SKM-1 (cell line): ENCODE measurements at regions not wholly inside any gene's neighbourhood (a gene's known extent, or its start where the extent isn't known, plus 50 kb on each side); places are given as distances from the start of the nearest gene placed in this dataset.
A peak's percentile ranks its signal among the peaks of the same experiment; 100 is the strongest.
"Not testable (repeated sequence)": the region's sequence is repeated elsewhere in the genome, so short reads cannot be mapped to it uniquely, and the experiment has no call there.

Experiments
- DNase-seq: peaks from one replicate; lab custom pipeline; 2025; ENCODE audit not compliant: unreplicated experiment; lab: John Stamatoyannopoulos, UW

GRCh38 chr1:101185421-101185820, 51.4 kb upstream of the S1PR1 start:
- DNase-seq, result no peak

- DNase-seq, result no peak
Measured at GRCh38 chr1:101183388-101183699, 53.5 kb upstream of the S1PR1 start.

- no peak for DNase-seq
Measured at GRCh38 chr1:101182627-101183387, 54.0 kb upstream of the S1PR1 start.

- DNase-seq, result no peak
Measured at GRCh38 chr1:101181930-101182329, 54.9 kb upstream of the S1PR1 start.

- peak; percentile 25 for DNase-seq
Measured at GRCh38 chr1:101178688-101179491, 57.9 kb upstream of the S1PR1 start.

- DNase-seq, result no peak
Measured at GRCh38 chr1:101178341-101178687, 58.5 kb upstream of the S1PR1 start.

GRCh38 chr1:101175886-101176285, 60.9 kb upstream of the S1PR1 start:
- no peak for DNase-seq

- DNase-seq, result no peak
Measured at GRCh38 chr1:101175466-101175865, 61.4 kb upstream of the S1PR1 start.

GRCh38 chr1:101174722-101175121, 62.1 kb upstream of the S1PR1 start:
- DNase-seq, result no peak

- not testable (repeated sequence) for DNase-seq
Measured at GRCh38 chr1:101174298-101174697, 62.5 kb upstream of the S1PR1 start.

- DNase-seq, result no peak
Measured at GRCh38 chr1:101170506-101171050, 66.2 kb upstream of the S1PR1 start.

- no peak for DNase-seq
Measured at GRCh38 chr1:101167891-101168290, 68.9 kb upstream of the S1PR1 start.

- DNase-seq, result no peak
Measured at GRCh38 chr1:101166583-101167120, 70.2 kb upstream of the S1PR1 start.

- no peak for DNase-seq
Measured at GRCh38 chr1:101165954-101166353, 70.9 kb upstream of the S1PR1 start.

GRCh38 chr1:101165532-101165931, 71.3 kb upstream of the S1PR1 start:
- no peak for DNase-seq

GRCh38 chr1:101164776-101165175, 72.0 kb upstream of the S1PR1 start:
- no peak for DNase-seq

- no peak for DNase-seq
Measured at GRCh38 chr1:101162736-101163735, 73.8 kb upstream of the S1PR1 start.

- DNase-seq, result no peak
Measured at GRCh38 chr1:101162300-101162699, 74.5 kb upstream of the S1PR1 start.

- DNase-seq, result no peak
Measured at GRCh38 chr1:101161619-101162018, 75.2 kb upstream of the S1PR1 start.

GRCh38 chr1:101158424-101158823, 78.4 kb upstream of the S1PR1 start:
- DNase-seq, result no peak

GRCh38 chr1:101154547-101154946, 82.3 kb upstream of the S1PR1 start:
- DNase-seq, result no peak
